ENCODE measurements at regions not wholly inside any gene's neighbourhood (a gene's known extent, or its start where the extent isn't known, plus 50 kb on each side); places are given as distances from the start of the nearest gene placed in this dataset.

DNA sequence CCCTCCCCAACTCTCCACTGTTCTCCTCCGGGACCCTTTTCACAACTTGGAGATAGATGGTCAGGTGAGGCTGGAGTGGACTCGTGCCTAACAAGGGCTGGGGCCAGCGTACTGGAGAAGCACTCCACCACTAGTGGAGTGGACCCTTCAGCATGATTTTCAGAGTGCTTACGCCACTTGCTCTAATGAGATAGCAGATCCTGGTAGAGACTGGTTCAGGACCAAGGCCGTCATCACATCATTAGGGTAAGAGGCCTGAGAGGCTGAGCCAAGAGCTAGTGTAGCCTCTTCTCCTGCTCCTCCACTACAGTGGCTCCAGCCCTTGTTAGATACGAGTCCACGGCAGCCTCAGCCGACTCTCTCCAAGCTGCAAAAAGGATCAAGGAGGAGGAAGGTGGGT lies 66.9 kb upstream of the NTRK3 start:
- Histone ChIP-seq H3K79me2 (ENCODE audit: insufficient read depth, low read length) (no peaks in the 10 kb centered on the region), H3K9ac (ENCODE audit: low read length) (no peak overlapping the region), H3K4me3 (replicated peaks in 1 of 2; ENCODE audit: low read depth in 1 of 2, low read length in 2 of 2) (no peak overlapping the region), H3K27me3 (ENCODE audit: insufficient read depth, low read length) (peaks cover 34% of the 10 kb centered on the region), H3K4me2 (ENCODE audit: low read length) (no peak overlapping the region), H3K27ac (ENCODE audit: low read depth, low read length) (no peak overlapping the region), H3K36me3 (ENCODE audit: control insufficient read depth in 1 of 2, insufficient read depth in 2 of 2, low read length in 2 of 2) (no peaks in the 10 kb centered on the region), H2AFZ (ENCODE audit: low read depth, low read length, poor library complexity, severe bottlenecking) (no peak overlapping the region), H3K4me1 (ENCODE audit: control insufficient read depth in 1 of 2, insufficient read depth in 2 of 2, low read length in 2 of 2) (no peaks in the 10 kb centered on the region), H3K9me2 (ENCODE audit: insufficient read depth) (no peaks in the 10 kb centered on the region), H4K20me1 (ENCODE audit: insufficient read depth) (no peaks in the 10 kb centered on the region), H3K9me3 (ENCODE audit: control insufficient read depth in 1 of 2, insufficient read depth in 1 of 2, low read depth in 1 of 2, low read length in 2 of 2) (no peaks in the 10 kb centered on the region)
- ChIA-PET POLR2A (no interaction called here), RAD21 (ENCODE audit: low non-redundant PET in 1 of 2, low total read pairs in 2 of 2, uncharacterized antibody in 2 of 2, unreplicated experiment in 2 of 2) (no interaction called here), CTCF (no interaction called here)
- no peak for DNase-seq (ENCODE audit: low read depth, low spot score)
- no peak for TF ChIP-seq POLR2AphosphoS5 (IDR thresholded peaks at IDR 0.05; ENCODE audit: low read depth, low read length)
- TF ChIP-seq CEBPB (IDR thresholded peaks at IDR 0.05; ENCODE audit: low read depth): no peak
- TF ChIP-seq TCF7L2 (IDR thresholded peaks at IDR 0.05; ENCODE audit: borderline replicate concordance, extremely low read depth, insufficient read depth, insufficient read length): no peak
- TF ChIP-seq JUND (IDR thresholded peaks at IDR 0.05): no peak
- TF ChIP-seq ZBTB33 (IDR thresholded peaks at IDR 0.05; ENCODE audit: extremely low read depth, insufficient replicate concordance, low read length): no peak
- TF ChIP-seq FOSL1 (IDR thresholded peaks at IDR 0.05; ENCODE audit: low read depth): no peak
- no peak for TF ChIP-seq POLR2A (IDR thresholded peaks at IDR 0.05; ENCODE audit: borderline replicate concordance, extremely low read depth, insufficient read depth, insufficient read length)
- TF ChIP-seq EZH2 (IDR thresholded peaks at IDR 0.05): no peak
- no peak for TF ChIP-seq REST (IDR thresholded peaks at IDR 0.05; ENCODE audit: low read depth)
- TF ChIP-seq SRF (IDR thresholded peaks at IDR 0.05; ENCODE audit: low read depth): no peak
- TF ChIP-seq EZH2phosphoT487 (IDR thresholded peaks at IDR 0.05; ENCODE audit: borderline replicate concordance): no peak
- no peak for TF ChIP-seq EGR1 (IDR thresholded peaks at IDR 0.05; ENCODE audit: low read depth)
- TF ChIP-seq CTCF (IDR thresholded peaks at IDR 0.05 in 2 of 3, conservative IDR thresholded peaks at IDR 0.05 in 1 of 3; ENCODE audit: borderline replicate concordance in 1 of 3, insufficient read depth in 1 of 3, low read depth in 2 of 3, low read length in 2 of 3): no peak
- no peak for TF ChIP-seq MAX (IDR thresholded peaks at IDR 0.05)
- ATAC-seq: no peak
- no TSS peak for BruUV-seq (replicated peaks)
- intact Hi-C loops (cut with micrococcal nuclease): no loop called here
